GM12801 (cell line): ENCODE measurements at regions not wholly inside any gene's neighbourhood (a gene's known extent, or its start where the extent isn't known, plus 50 kb on each side); places are given as distances from the start of the nearest gene placed in this dataset.

ENCODE experiments used
- CTCF ChIP-seq: IDR thresholded peaks from one replicate; pipeline ENCODE4 v1.5.1; 2011; ENCODE audit warnings: control low read depth; ENCODE audit not compliant: insufficient read length; ENCODE audit errors: extremely low read depth

- no peak for TF ChIP-seq CTCF
These were observed 336.8 kb upstream of the KLF3 start for GRCh38 chr4:38327174-38327573.

- TF ChIP-seq CTCF, result no peak
These were observed 334.8 kb upstream of the KLF3 start for GRCh38 chr4:38328989-38329729.

GRCh38 chr4:38330321-38330720, 333.7 kb upstream of the KLF3 start:
- no peak for TF ChIP-seq CTCF

GRCh38 chr4:38330936-38331335, 333.1 kb upstream of the KLF3 start:
- TF ChIP-seq CTCF, result no peak

- no peak for TF ChIP-seq CTCF
These were observed 331.3 kb upstream of the KLF3 start for GRCh38 chr4:38332699-38333098.

GRCh38 chr4:38333219-38333618, 330.8 kb upstream of the KLF3 start:
- TF ChIP-seq CTCF, result no peak

- TF ChIP-seq CTCF, result no peak
These were observed 329.2 kb upstream of the KLF3 start for GRCh38 chr4:38334791-38335190.

- TF ChIP-seq CTCF, result no peak
These were observed 320.4 kb upstream of the KLF3 start for GRCh38 chr4:38343608-38344007.
